GM06990 (cell line): ENCODE measurements at regions not wholly inside any gene's neighbourhood (a gene's known extent, or its start where the extent isn't known, plus 50 kb on each side); places are given as distances from the start of the nearest gene placed in this dataset.

ENCODE experiments used
- DNase-seq: peaks from one replicate; pipeline ENCODE4 v3.0.0-alpha.2; 2011; ENCODE audit not compliant: insufficient read length; ENCODE audit errors: extremely low read depth
- H3K27me3 ChIP-seq: replicated peaks from 2 replicates; pipeline ENCODE4 v1.6.0; 2011; ENCODE audit warnings: low read length; ENCODE audit not compliant: control insufficient read depth, insufficient read depth
- H3K36me3 ChIP-seq: 2 replicates; pipeline ENCODE4 v1.5.1; 2011; ENCODE audit warnings: low read length; ENCODE audit not compliant: control insufficient read depth, insufficient read depth
- H3K4me3 ChIP-seq: replicated peaks from 2 replicates; pipeline ENCODE4 v1.5.1; 2011; ENCODE audit warnings: low read depth, mild to moderate bottlenecking, control low read depth, low read length
- TF ChIP-seq, protein P1 (sequence below): IDR thresholded peaks from 2 replicates; pipeline ENCODE4 v1.5.1; 2011; ENCODE audit warnings: low read length, control low read depth, mild to moderate bottlenecking, inconsistent platforms; ENCODE audit not compliant: insufficient read depth, poor library complexity, severe bottlenecking

DNA sequence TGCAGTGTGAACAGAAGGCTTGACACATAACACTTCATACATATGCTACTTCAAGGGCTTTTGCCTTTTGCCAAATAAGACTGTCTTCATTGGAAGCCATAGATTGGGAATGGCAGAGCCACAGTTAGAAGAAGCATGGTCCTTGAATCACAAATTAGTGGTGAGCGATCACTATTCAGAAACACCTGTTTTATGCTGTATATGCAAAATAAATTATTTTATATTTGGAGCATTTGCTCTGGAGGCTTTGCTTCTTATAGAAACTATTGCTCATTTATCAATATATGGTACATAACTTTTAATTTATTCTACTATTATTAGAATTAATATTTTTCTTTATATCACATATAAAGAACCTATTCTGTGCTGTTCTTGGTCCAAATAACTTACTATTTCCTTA lies 270.4 kb upstream of the SPRY2 start:
- Histone ChIP-seq H3K4me3 (no peak overlapping the region), H3K27me3 (no peaks in the 10 kb centered on the region), H3K36me3 (no peaks in the 10 kb centered on the region)
- TF ChIP-seq, protein P1, sequence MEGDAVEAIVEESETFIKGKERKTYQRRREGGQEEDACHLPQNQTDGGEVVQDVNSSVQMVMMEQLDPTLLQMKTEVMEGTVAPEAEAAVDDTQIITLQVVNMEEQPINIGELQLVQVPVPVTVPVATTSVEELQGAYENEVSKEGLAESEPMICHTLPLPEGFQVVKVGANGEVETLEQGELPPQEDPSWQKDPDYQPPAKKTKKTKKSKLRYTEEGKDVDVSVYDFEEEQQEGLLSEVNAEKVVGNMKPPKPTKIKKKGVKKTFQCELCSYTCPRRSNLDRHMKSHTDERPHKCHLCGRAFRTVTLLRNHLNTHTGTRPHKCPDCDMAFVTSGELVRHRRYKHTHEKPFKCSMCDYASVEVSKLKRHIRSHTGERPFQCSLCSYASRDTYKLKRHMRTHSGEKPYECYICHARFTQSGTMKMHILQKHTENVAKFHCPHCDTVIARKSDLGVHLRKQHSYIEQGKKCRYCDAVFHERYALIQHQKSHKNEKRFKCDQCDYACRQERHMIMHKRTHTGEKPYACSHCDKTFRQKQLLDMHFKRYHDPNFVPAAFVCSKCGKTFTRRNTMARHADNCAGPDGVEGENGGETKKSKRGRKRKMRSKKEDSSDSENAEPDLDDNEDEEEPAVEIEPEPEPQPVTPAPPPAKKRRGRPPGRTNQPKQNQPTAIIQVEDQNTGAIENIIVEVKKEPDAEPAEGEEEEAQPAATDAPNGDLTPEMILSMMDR = no peak
- no peak for DNase-seq

DNA sequence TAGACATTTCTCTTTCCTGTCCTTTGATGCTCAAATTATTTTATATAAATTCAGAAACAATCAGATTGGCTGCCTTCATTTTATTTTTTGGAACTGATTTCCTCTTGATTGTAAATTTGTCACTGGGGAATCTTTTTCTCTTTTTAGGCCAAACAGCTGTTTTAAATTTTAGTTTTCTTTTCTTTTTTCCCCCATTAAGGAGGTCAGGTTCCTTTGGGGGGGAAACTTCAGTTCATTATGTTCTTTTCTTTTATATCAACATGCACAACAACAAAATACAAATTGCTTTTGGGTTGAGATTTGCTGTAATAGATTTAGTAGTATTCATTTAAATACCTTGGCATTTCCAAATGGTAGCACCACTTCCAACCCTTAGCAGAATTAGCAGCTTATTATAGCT lies 264.8 kb upstream of the SPRY2 start:
- no peaks in the 10 kb centered on the region for H3K27me3 ChIP-seq
- H3K36me3 ChIP-seq = no peaks in the 10 kb centered on the region
- H3K4me3 ChIP-seq = no peak overlapping the region
- no peak for DNase-seq
- TF ChIP-seq, protein P1 = no peak

DNA sequence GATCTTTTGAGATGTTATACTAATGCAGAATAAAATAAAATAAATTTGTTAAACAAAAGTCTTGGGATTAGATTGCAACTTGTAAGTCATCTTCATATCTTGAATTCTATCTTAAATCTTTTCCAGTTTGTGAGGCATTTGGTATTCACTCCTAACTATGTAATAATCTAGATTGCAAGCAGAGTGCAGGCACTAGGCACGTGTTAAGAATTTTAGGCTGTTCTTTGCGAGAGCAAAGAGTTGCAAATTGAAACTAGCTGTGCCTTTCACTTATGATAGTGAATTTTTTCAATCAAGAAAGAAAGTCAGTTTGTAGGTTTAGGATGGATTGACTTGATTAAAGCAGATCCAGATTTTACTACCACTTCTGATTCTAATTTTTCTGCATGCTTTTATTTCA lies 264.1 kb upstream of the SPRY2 start:
- TF ChIP-seq, protein P1 = no peak
- no peaks in the 10 kb centered on the region for H3K36me3 ChIP-seq
- no peaks in the 10 kb centered on the region for H3K27me3 ChIP-seq
- H3K4me3 ChIP-seq = no peak overlapping the region
- DNase-seq = no peak

DNA sequence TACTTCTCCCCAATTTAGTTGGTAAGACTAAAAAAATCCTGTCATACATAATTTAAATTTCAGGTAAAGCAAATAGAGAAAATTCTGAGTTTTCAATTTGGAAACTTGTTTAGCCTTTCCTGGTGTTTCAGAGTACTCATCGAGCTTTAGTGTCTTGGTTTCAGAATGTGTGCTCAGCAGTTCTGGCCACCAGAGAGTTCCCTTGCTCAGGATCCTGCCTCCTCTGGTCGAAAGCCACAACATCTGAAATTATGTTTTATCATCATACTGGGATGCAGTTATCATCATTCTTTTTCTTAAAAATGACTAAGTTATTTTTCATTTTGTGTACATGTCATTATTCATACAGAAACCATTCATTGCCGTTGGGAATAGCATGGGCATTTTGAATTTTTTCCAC lies 263.2 kb upstream of the SPRY2 start:
- TF ChIP-seq, protein P1 = no peak
- Histone ChIP-seq H3K36me3 (no peaks in the 10 kb centered on the region), H3K4me3 (no peak overlapping the region), H3K27me3 (no peaks in the 10 kb centered on the region)
- DNase-seq = no peak

DNA sequence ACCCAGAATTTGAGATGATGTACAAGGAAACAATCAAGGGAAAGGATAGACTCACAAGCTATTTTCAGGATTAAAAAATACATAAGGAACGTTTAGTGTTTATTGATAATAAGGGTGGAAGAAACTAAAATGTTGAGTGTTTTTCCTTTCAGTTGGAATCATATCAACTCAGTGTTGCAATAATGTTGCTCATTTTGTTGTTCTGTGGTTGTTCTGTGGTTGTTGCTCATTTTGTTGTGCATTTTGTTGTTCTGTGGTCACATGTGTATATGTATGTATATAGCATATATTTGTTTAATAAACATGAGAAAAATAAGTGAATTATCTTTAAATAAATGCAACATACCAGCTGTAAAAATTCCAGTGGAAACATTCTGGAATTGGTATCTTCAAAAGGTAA lies 262.4 kb upstream of the SPRY2 start:
- H3K4me3 ChIP-seq = no peak overlapping the region
- TF ChIP-seq, protein P1 = no peak
- no peaks in the 10 kb centered on the region for H3K36me3 ChIP-seq
- no peak for DNase-seq
- no peaks in the 10 kb centered on the region for H3K27me3 ChIP-seq

DNA sequence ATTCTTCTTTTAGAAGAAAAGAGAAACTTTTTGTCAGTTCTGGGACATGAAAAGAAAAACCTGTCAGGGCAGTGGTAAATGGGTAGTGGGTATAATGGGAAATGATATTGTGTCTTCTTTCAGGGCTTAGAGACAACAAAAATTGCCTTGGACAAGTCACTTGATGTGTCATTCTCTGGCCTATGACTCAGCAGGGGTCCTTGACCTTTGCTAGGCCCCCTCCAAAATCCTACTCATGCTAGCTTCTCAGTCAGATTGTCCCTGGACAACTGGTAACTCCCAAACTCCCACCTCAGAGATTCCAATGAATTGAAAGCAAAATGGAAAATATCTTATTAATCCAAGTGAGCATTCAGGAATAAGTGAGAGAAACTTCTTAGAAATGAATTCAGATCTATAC lies 258.8 kb upstream of the SPRY2 start:
- TF ChIP-seq, protein P1 = no peak
- H3K27me3 ChIP-seq = no peaks in the 10 kb centered on the region
- H3K36me3 ChIP-seq = no peaks in the 10 kb centered on the region
- DNase-seq = no peak
- no peak overlapping the region for H3K4me3 ChIP-seq
